Prostate gland (tissue), 2 donors: ENCODE measurements at regions not wholly inside any gene's neighbourhood (a gene's known extent, or its start where the extent isn't known, plus 50 kb on each side); places are given as distances from the start of the nearest gene placed in this dataset.

Experiments used
- CTCF ChIP-seq, 4 experiments: fragments of 200-600 bp in 2 of 4; fragments of 450-650 bp in 2 of 4; sonication (generic) in 2 of 4; IDR thresholded peaks; 1 replicate in 3 of 4; 2 replicates in 1 of 4; pipeline ENCODE4 v1.5.1; 2016 to 2019; ENCODE audit warnings: antibody characterized with exemption in 4 of 4, mild to moderate bottlenecking in 2 of 4, moderate library complexity in 2 of 4
- POLR2A ChIP-seq: fragments of 450-650 bp; IDR thresholded peaks from one replicate; pipeline ENCODE4 v1.6.1; 2016; ENCODE audit warnings: antibody characterized with exemption, mild to moderate bottlenecking

- TF ChIP-seq POLR2A (no peak), CTCF (IDR thresholded peaks at IDR 0.05) (no peak)
Observed at GRCh38 chr1:29651246-29651645, 414.9 kb downstream of the PTPRU start.
